Stomach (tissue), 4 donors: ENCODE measurements at regions not wholly inside any gene's neighbourhood (a gene's known extent, or its start where the extent isn't known, plus 50 kb on each side); places are given as distances from the start of the nearest gene placed in this dataset.

Source experiments
- small RNA-seq, 4 donors: library from RNA; depleted of rRNA; stranded (forward); fragments of <200 nt; gene quantifications; one replicate each; pipeline ENCODE3, GENCODE V24; 2016

Small RNA genes lying in the stretch of these regions (small RNA-seq; reads per million reads assigned to genes)
- gene RF00019 = 0 reads per million in 4 donors
- gene TIMM8BP2 = 0 reads per million in 4 donors
